GM12878 (cell line): ENCODE measurements at regions not wholly inside any gene's neighbourhood (a gene's known extent, or its start where the extent isn't known, plus 50 kb on each side); places are given as distances from the start of the nearest gene placed in this dataset.

Experiments used
- ATAC-seq: fragments of 200-7000 bp; cut with Tn5 transposase; 3 replicates; pipeline ENCODE4 v1.9.1; 2020; ENCODE audit warnings: mild to moderate bottlenecking, moderate library complexity
- BruUV-seq: library from RNA; stranded (reverse); fragments of 400-500 nt; replicated peaks from 2 replicates; lab custom pipeline; 2021; lab: Mats Ljungman, UMichigan
- CTCF ChIA-PET: fragments of 300-600 bp; sonication (Branson Sonifier 250); formaldehyde crosslinking; extraction: SDS; loops from one replicate; lab custom pipeline; 2021; ENCODE audit warnings: inconsistent platforms; lab: Yijun Ruan, JAX
- POLR2A ChIA-PET: fragments of 350-600 bp; formaldehyde crosslinking; extraction: SDS; loops from one replicate; lab custom pipeline; 2021; ENCODE audit warnings: inconsistent platforms; lab: Charles Lee
- RAD21 ChIA-PET: fragments of 300-600 bp; sonication (Branson Sonifier 250); formaldehyde crosslinking; loops from one replicate; lab custom pipeline; 2023; ENCODE audit warnings: antibody characterized with exemption; ENCODE audit not compliant: unreplicated experiment; lab: Charles Lee
- SMC1A ChIA-PET: fragments of 300-600 bp; sonication (Branson Sonifier 250); formaldehyde crosslinking; loops from one replicate; lab custom pipeline; 2023; ENCODE audit not compliant: unreplicated experiment, uncharacterized antibody; lab: Charles Lee
- DNase-seq: peaks from one replicate; pipeline ENCODE4 v3.0.0-alpha.2; 2011; ENCODE audit warnings: low read depth, low spot score
- FAIRE-seq: peaks from 3 replicates; lab custom pipeline; 2011; peaks lifted over from hg19 to GRCh38; lab: Jason Lieb, UNC
- H2AFZ ChIP-seq: 2 replicates; pipeline ENCODE4 v1.6.0; 2011; ENCODE audit warnings: low read depth, low read length, control low read depth; ENCODE audit not compliant: control insufficient read depth
- H3K27ac ChIP-seq: 2 replicates; pipeline ENCODE4 v1.5.1; 2011; ENCODE audit warnings: control low read depth; ENCODE audit not compliant: control insufficient read depth, insufficient read depth
- H3K27me3 ChIP-seq, 2 experiments: replicated peaks in 1 of 2; 2 replicates each; pipeline versions ENCODE4 v1.6.0 to v1.6.1; 2011; ENCODE audit warnings: low read length in 1 of 2; ENCODE audit not compliant: control insufficient read depth in 2 of 2, insufficient read depth in 2 of 2
- H3K36me3 ChIP-seq, 2 experiments: 2 replicates each; pipeline ENCODE4 v1.5.1; 2011; ENCODE audit warnings: low read length in 1 of 2; ENCODE audit not compliant: control insufficient read depth in 2 of 2, insufficient read depth in 2 of 2
- H3K4me1 ChIP-seq: 2 replicates; pipeline ENCODE4 v1.6.1; 2011; ENCODE audit warnings: mild to moderate bottlenecking, low read length, moderate library complexity, mixed read lengths; ENCODE audit not compliant: control insufficient read depth, insufficient read depth
- H3K4me2 ChIP-seq: 2 replicates; pipeline ENCODE4 v1.6.0; 2011; ENCODE audit warnings: control low read depth; ENCODE audit not compliant: control insufficient read depth, insufficient read depth
- H3K4me3 ChIP-seq: fragments of 200-600 bp; sonication (generic); 2 replicates; pipeline ENCODE4 v1.5.1; 2016
- H3K79me2 ChIP-seq: 2 replicates; pipeline ENCODE4 v1.6.0; 2011; ENCODE audit warnings: low read length; ENCODE audit not compliant: control insufficient read depth, insufficient read depth
- H3K9ac ChIP-seq: 2 replicates; pipeline ENCODE4 v1.8.0; 2011; ENCODE audit warnings: low read length, control low read depth, mixed read lengths; ENCODE audit not compliant: control insufficient read depth, insufficient read depth
- H3K9me3 ChIP-seq: replicated peaks from 3 replicates; pipeline ENCODE4 v1.5.1; 2011; ENCODE audit warnings: mild to moderate bottlenecking, low read length; ENCODE audit not compliant: control insufficient read depth, insufficient read depth
- H4K20me1 ChIP-seq: 2 replicates; pipeline ENCODE4 v1.6.0; 2011; ENCODE audit not compliant: control insufficient read depth, insufficient read depth
- MEF2B ChIP-seq: fragments of 450-650 bp; IDR thresholded peaks from 2 replicates; pipeline ENCODE4 v1.6.1; 2018; ENCODE audit warnings: mild to moderate bottlenecking, moderate library complexity; ENCODE audit not compliant: partially characterized antibody, poor library complexity, severe bottlenecking
- MYB ChIP-seq: fragments of 150-350 bp; IDR thresholded peaks from 2 replicates; pipeline ENCODE4 v1.6.1; 2014; ENCODE audit warnings: mild to moderate bottlenecking, low read depth, low read length, borderline replicate concordance
- POLR2A ChIP-seq: IDR thresholded peaks from 2 replicates; pipeline ENCODE4 v1.6.1; 2011; ENCODE audit warnings: low read depth, mild to moderate bottlenecking, low read length
- TCF12 ChIP-seq: IDR thresholded peaks from 2 replicates; pipeline ENCODE4 v1.6.1; 2011; ENCODE audit warnings: low read depth, mild to moderate bottlenecking, low read length
- ZNF217 ChIP-seq: fragments of 450-650 bp; IDR thresholded peaks from 2 replicates; pipeline ENCODE4 v1.6.1; 2017; ENCODE audit warnings: antibody characterized with exemption, mild to moderate bottlenecking
- ZNF622 ChIP-seq: fragments of 450-650 bp; IDR thresholded peaks from 2 replicates; pipeline ENCODE4 v1.6.1; 2017; ENCODE audit warnings: mild to moderate bottlenecking, inconsistent platforms
- WGBS: methylation state at CpG from one replicate; pipeline ENCODE4 v1.1.6; 2016; ENCODE audit warnings: low lambda C conversion rate; ENCODE audit not compliant: insufficient replicate concordance, insufficient coverage; ENCODE audit errors: missing lambda C conversion rate; 5-methylcytosine and 5-hydroxymethylcytosine counted together
- in situ Hi-C: fragments of 300-500 bp; cut with MboI; formaldehyde crosslinking; loops from 9 replicates; pipeline ENCODE4 v1.14.3; 2018; ENCODE audit warnings: mixed read lengths
- intact Hi-C: fragments of 100-400 bp; cut with micrococcal nuclease; formaldehyde crosslinking; loops from one replicate; pipeline ENCODE4 v1.14.2; 2022; ENCODE audit not compliant: unreplicated experiment
- TF ChIP-seq, protein P1 (sequence below): IDR thresholded peaks from 2 replicates; pipeline ENCODE4 v1.6.1; 2012; ENCODE audit warnings: low read length, inconsistent platforms
- TF ChIP-seq, protein P2 (sequence below): fragments of 450-650 bp; formaldehyde crosslinking; IDR thresholded peaks from 2 replicates; pipeline ENCODE4 v1.4.0; 2022; ENCODE audit warnings: mild to moderate bottlenecking, moderate library complexity
- TF ChIP-seq, protein P3 (sequence below): fragments of 450-650 bp; IDR thresholded peaks from 2 replicates; pipeline ENCODE4 v1.6.1; 2017; ENCODE audit warnings: low read depth, mild to moderate bottlenecking, moderate library complexity
- TF ChIP-seq, protein P4 (sequence below): IDR thresholded peaks from 2 replicates; pipeline ENCODE4 v1.6.1; 2011; ENCODE audit warnings: mild to moderate bottlenecking, low read depth, low read length, moderate library complexity; ENCODE audit not compliant: insufficient replicate concordance

DNA sequence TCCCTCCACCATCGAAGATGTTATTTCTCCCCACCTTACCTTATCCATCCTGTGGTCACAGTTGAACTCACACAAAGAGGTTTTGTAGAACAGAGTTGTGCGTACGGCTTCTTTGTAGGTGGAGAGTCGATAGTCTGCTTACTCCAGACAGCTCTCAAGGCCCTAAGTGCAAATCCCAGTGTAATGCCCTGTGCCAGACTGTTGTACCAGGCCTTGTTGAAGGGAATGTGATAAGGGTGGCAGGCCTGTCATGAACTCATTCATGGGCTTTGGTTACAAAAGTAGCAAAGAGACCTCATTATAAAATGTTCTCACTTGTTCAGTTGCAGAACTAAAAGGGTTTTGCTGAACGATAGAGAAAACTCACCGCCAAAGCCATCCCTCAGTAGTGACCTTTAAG, 288.7 kb upstream of the CADM1 start:
- no peaks in the 10 kb centered on the region for H3K27me3 ChIP-seq
- TF ChIP-seq MEF2B = no peak
- no peak for TF ChIP-seq TCF12
- TF ChIP-seq ZNF622 = no peak
- TF ChIP-seq, protein P1, sequence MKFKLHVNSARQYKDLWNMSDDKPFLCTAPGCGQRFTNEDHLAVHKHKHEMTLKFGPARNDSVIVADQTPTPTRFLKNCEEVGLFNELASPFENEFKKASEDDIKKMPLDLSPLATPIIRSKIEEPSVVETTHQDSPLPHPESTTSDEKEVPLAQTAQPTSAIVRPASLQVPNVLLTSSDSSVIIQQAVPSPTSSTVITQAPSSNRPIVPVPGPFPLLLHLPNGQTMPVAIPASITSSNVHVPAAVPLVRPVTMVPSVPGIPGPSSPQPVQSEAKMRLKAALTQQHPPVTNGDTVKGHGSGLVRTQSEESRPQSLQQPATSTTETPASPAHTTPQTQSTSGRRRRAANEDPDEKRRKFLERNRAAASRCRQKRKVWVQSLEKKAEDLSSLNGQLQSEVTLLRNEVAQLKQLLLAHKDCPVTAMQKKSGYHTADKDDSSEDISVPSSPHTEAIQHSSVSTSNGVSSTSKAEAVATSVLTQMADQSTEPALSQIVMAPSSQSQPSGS = no peak
- no peak overlapping the region for H3K4me2 ChIP-seq
- no peak overlapping the region for H2AFZ ChIP-seq
- H3K4me1 ChIP-seq = no peaks in the 10 kb centered on the region
- ChIA-PET CTCF (no interaction called here), POLR2A (no interaction called here), SMC1A (no interaction called here), RAD21 (no interaction called here)
- in situ Hi-C loops (no loop called here), intact Hi-C loops (no loop called here)
- FAIRE-seq = no peak
- H3K9ac ChIP-seq = no peak overlapping the region
- WGBS = 55% methylated on average over 6 of the region's 6 CpGs
- ATAC-seq = no peak
- H3K9me3 ChIP-seq = no peaks in the 10 kb centered on the region; the same call in 2 of the 3 replicates
- DNase-seq = no peak
- H3K4me3 ChIP-seq = no peak overlapping the region
- no peaks in the 10 kb centered on the region for H4K20me1 ChIP-seq
- no peak overlapping the region for H3K27ac ChIP-seq
- no peaks in the 10 kb centered on the region for H3K36me3 ChIP-seq
- BruUV-seq = no TSS peak
- no peaks in the 10 kb centered on the region for H3K79me2 ChIP-seq

DNA sequence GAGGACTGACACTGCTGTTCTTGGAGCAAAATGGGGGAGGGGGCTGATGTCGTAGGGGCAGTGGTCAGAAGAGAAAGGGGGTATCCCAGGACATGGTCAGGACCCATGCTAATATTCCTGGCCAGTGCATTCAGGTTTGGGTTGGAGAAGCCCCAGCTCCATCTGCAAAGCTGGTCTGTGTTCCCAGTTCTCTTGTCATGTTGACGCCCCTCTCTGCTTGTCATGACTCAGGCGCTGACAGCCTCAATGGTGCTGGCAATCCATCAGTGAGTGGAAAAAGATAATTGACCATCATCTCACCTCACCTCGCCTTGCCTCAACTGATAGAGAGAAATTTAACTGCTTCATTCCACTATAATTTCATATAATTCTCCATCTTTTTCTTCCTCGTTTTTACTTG, 283.1 kb upstream of the CADM1 start:
- DNase-seq (no peak), FAIRE-seq (no peak), ATAC-seq (no peak)
- no peaks in the 10 kb centered on the region; the same call in 2 of the 3 replicates for H3K9me3 ChIP-seq
- H4K20me1 ChIP-seq = no peaks in the 10 kb centered on the region
- H3K36me3 ChIP-seq = no peaks in the 10 kb centered on the region
- intact Hi-C loops = no loop called here
- H2AFZ ChIP-seq = no peak overlapping the region
- H3K4me3 ChIP-seq = no peak overlapping the region
- no peaks in the 10 kb centered on the region for H3K79me2 ChIP-seq
- H3K27me3 ChIP-seq = no peaks in the 10 kb centered on the region
- SMC1A ChIA-PET = no interaction called here
- in situ Hi-C loops = no loop called here
- no peak overlapping the region for H3K4me2 ChIP-seq
- CTCF ChIA-PET = no interaction called here
- H3K9ac ChIP-seq = no peak overlapping the region
- POLR2A ChIA-PET = interaction anchor here (1.6 kb wide), 1 partner anchor 8 kb away, joined by 4 read pairs; no protein-coding TSS in a partner anchor
- no peaks in the 10 kb centered on the region for H3K4me1 ChIP-seq
- no peak overlapping the region for H3K27ac ChIP-seq
- no TSS peak for BruUV-seq
- 36% methylated on average over 5 of the region's 5 CpGs for WGBS
- RAD21 ChIA-PET = no interaction called here
- TF ChIP-seq ZNF217 (no peak), POLR2A (no peak), MYB (no peak)
- TF ChIP-seq, protein P2, sequence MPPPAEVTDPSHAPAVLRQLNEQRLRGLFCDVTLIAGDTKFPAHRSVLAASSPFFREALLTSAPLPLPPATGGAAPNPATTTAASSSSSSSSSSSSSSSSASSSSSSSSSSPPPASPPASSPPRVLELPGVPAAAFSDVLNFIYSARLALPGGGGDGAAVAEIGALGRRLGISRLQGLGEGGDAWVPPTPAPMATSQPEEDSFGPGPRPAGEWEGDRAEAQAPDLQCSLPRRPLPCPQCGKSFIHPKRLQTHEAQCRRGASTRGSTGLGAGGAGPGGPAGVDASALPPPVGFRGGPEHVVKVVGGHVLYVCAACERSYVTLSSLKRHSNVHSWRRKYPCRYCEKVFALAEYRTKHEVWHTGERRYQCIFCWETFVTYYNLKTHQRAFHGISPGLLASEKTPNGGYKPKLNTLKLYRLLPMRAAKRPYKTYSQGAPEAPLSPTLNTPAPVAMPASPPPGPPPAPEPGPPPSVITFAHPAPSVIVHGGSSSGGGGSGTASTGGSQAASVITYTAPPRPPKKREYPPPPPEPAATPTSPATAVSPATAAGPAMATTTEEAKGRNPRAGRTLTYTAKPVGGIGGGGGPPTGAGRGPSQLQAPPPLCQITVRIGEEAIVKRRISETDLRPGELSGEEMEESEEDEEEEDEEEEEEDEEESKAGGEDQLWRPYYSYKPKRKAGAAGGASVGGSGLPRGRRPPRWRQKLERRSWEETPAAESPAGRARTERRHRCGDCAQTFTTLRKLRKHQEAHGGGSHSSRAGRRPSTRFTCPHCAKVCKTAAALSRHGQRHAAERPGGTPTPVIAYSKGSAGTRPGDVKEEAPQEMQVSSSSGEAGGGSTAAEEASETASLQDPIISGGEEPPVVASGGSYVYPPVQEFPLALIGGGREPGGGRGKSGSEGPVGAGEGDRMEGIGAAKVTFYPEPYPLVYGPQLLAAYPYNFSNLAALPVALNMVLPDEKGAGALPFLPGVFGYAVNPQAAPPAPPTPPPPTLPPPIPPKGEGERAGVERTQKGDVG = no peak
- TF ChIP-seq, protein P3, sequence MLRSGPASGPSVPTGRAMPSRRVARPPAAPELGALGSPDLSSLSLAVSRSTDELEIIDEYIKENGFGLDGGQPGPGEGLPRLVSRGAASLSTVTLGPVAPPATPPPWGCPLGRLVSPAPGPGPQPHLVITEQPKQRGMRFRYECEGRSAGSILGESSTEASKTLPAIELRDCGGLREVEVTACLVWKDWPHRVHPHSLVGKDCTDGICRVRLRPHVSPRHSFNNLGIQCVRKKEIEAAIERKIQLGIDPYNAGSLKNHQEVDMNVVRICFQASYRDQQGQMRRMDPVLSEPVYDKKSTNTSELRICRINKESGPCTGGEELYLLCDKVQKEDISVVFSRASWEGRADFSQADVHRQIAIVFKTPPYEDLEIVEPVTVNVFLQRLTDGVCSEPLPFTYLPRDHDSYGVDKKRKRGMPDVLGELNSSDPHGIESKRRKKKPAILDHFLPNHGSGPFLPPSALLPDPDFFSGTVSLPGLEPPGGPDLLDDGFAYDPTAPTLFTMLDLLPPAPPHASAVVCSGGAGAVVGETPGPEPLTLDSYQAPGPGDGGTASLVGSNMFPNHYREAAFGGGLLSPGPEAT = no peak
- TF ChIP-seq, protein P4, sequence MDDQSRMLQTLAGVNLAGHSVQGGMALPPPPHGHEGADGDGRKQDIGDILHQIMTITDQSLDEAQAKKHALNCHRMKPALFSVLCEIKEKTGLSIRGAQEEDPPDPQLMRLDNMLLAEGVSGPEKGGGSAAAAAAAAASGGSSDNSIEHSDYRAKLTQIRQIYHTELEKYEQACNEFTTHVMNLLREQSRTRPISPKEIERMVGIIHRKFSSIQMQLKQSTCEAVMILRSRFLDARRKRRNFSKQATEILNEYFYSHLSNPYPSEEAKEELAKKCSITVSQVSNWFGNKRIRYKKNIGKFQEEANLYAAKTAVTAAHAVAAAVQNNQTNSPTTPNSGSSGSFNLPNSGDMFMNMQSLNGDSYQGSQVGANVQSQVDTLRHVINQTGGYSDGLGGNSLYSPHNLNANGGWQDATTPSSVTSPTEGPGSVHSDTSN = no peak
